ENCODE measurements at regions not wholly inside any gene's neighbourhood (a gene's known extent, or its start where the extent isn't known, plus 50 kb on each side); places are given as distances from the start of the nearest gene placed in this dataset.
A peak's percentile ranks its signal among the peaks of the same experiment; 100 is the strongest.

- POLR2A ChIA-PET, result no interaction called here
- Histone ChIP-seq H3K4me3 (ENCODE audit: low read depth, low read length) (no peak overlapping the region), H3K27me3 (ENCODE audit: control insufficient read depth, insufficient read depth, low read length) (no peaks in the 10 kb centered on the region), H3K27ac (ENCODE audit: low read depth, low read length) (no peak overlapping the region), H3K9me3 (ENCODE audit: control insufficient read depth, insufficient read depth, low read length) (no peaks in the 10 kb centered on the region)
- DNase-seq (ENCODE audit: low read depth, low spot score), result no peak
- TF ChIP-seq CTCF (IDR thresholded peaks at IDR 0.05; ENCODE audit: low read depth, low read length), result no peak
- CTCF ChIA-PET, result no interaction called here
These were observed 295.1 kb downstream of the FGF9 start for GRCh38 chr13:21966014-21966413.

GRCh38 chr13:21967871-21968270, 297.0 kb downstream of the FGF9 start:
- Histone ChIP-seq H3K4me3 (ENCODE audit: low read depth, low read length) (no peak overlapping the region), H3K27me3 (ENCODE audit: control insufficient read depth, insufficient read depth, low read length) (no peaks in the 10 kb centered on the region), H3K9me3 (ENCODE audit: control insufficient read depth, insufficient read depth, low read length) (no peaks in the 10 kb centered on the region; the same call in 1 of the 2 replicates), H3K27ac (ENCODE audit: low read depth, low read length) (no peak overlapping the region)
- POLR2A ChIA-PET, result interaction anchor here (0.7 kb wide), 1 partner anchor 392 kb away, joined by 4 read pairs; no protein-coding TSS in a partner anchor
- TF ChIP-seq CTCF (IDR thresholded peaks at IDR 0.05; ENCODE audit: low read depth, low read length), result no peak
- no peak for DNase-seq (ENCODE audit: low read depth, low spot score)
- CTCF ChIA-PET, result no interaction called here

GRCh38 chr13:21970172-21970571, 299.3 kb downstream of the FGF9 start:
- no peak for TF ChIP-seq CTCF (IDR thresholded peaks at IDR 0.05; ENCODE audit: low read depth, low read length)
- no peak for DNase-seq (ENCODE audit: low read depth, low spot score)
- CTCF ChIA-PET, result no interaction called here
- Histone ChIP-seq H3K27me3 (ENCODE audit: control insufficient read depth, insufficient read depth, low read length) (no peaks in the 10 kb centered on the region), H3K4me3 (ENCODE audit: low read depth, low read length) (no peak overlapping the region), H3K9me3 (ENCODE audit: control insufficient read depth, insufficient read depth, low read length) (peaks cover 4% of the 10 kb centered on the region), H3K27ac (ENCODE audit: low read depth, low read length) (no peak overlapping the region)
- POLR2A ChIA-PET, result no interaction called here

GRCh38 chr13:21970918-21971317, 300.0 kb downstream of the FGF9 start:
- no peak for TF ChIP-seq CTCF (IDR thresholded peaks at IDR 0.05; ENCODE audit: low read depth, low read length)
- H3K27ac ChIP-seq (ENCODE audit: low read depth, low read length), result no peak overlapping the region
- CTCF ChIA-PET, result no interaction called here

GRCh38 chr13:21971662-21972621, 301.1 kb downstream of the FGF9 start:
- no peak for TF ChIP-seq CTCF (IDR thresholded peaks at IDR 0.05; ENCODE audit: low read depth, low read length)
- ChIA-PET CTCF (no interaction called here), POLR2A (interaction anchor here (0.7 to 0.8 kb wide), 3 partner anchors 157 to 362 kb away, joined by 3 to 8 read pairs (median 6); no protein-coding TSS in a partner anchor)
- Histone ChIP-seq H3K27ac (ENCODE audit: low read depth, low read length) (peak overlapping the region; percentile 89), H3K4me3 (ENCODE audit: low read depth, low read length) (no peak overlapping the region), H3K9me3 (ENCODE audit: control insufficient read depth, insufficient read depth, low read length) (peaks cover 4% of the 10 kb centered on the region), H3K27me3 (ENCODE audit: control insufficient read depth, insufficient read depth, low read length) (no peaks in the 10 kb centered on the region)
- peak; percentile 85 for DNase-seq (ENCODE audit: low read depth, low spot score)

More at GRCh38 chr13:21970918-21971317, 300.0 kb downstream of the FGF9 start:
- DNase-seq (ENCODE audit: low read depth, low spot score), result no peak
- H3K9me3 ChIP-seq (ENCODE audit: control insufficient read depth, insufficient read depth, low read length), result peaks cover 4% of the 10 kb centered on the region
- H3K27me3 ChIP-seq (ENCODE audit: control insufficient read depth, insufficient read depth, low read length), result no peaks in the 10 kb centered on the region
- no peak overlapping the region for H3K4me3 ChIP-seq (ENCODE audit: low read depth, low read length)
- POLR2A ChIA-PET, result no interaction called here

Data from AG04450 (cell line).